H1 (cell line): ENCODE measurements at regions not wholly inside any gene's neighbourhood (a gene's known extent, or its start where the extent isn't known, plus 50 kb on each side); places are given as distances from the start of the nearest gene placed in this dataset.
"Not testable (repeated sequence)": the region's sequence is repeated elsewhere in the genome, so short reads cannot be mapped to it uniquely, and the experiment has no call there.

Experiments
- CTCF ChIA-PET: fragments of 300-600 bp; sonication (Branson Sonifier 250); formaldehyde crosslinking; loops from one replicate; lab custom pipeline; 2021; ENCODE audit not compliant: partially characterized antibody; lab: Charles Lee
- POLR2A ChIA-PET: fragments of 300-600 bp; sonication (Branson Sonifier 250); formaldehyde crosslinking; loops from one replicate; lab custom pipeline; 2021; ENCODE audit warnings: inconsistent platforms; ENCODE audit not compliant: partially characterized antibody; lab: Charles Lee
- DNase-seq, 2 experiments: peaks; one replicate each; pipeline versions ENCODE4 v3.0.0 to v3.0.0-alpha.2; 2010 to 2022; ENCODE audit warnings: low spot score in 2 of 2, low read depth in 1 of 2, mixed read lengths in 1 of 2
- FAIRE-seq: peaks from 2 replicates; lab custom pipeline; 2011; peaks lifted over from hg19 to GRCh38; lab: Jason Lieb, UNC
- H2AFZ ChIP-seq: 2 replicates; pipeline ENCODE4 v1.8.1; 2012; ENCODE audit warnings: low read length, inconsistent platforms
- H2AK5ac ChIP-seq: 2 replicates; pipeline ENCODE4 v1.6.1; 2013; ENCODE audit warnings: low read depth, low read length
- H2BK120ac ChIP-seq: replicated peaks from 2 replicates; pipeline ENCODE3; 2013; ENCODE audit warnings: low read depth, low read length, inconsistent platforms
- H2BK12ac ChIP-seq: 2 replicates; pipeline ENCODE4 v1.6.1; 2013; ENCODE audit warnings: low read depth, low read length
- H2BK15ac ChIP-seq: 2 replicates; pipeline ENCODE4 v1.6.1; 2013; ENCODE audit warnings: low read length
- H2BK20ac ChIP-seq: 2 replicates; pipeline ENCODE4 v1.6.1; 2013; ENCODE audit warnings: low read length
- H2BK5ac ChIP-seq: 2 replicates; pipeline ENCODE4 v1.6.1; 2013; ENCODE audit warnings: low read depth, low read length
- H3K14ac ChIP-seq: 2 replicates; pipeline ENCODE4 v1.6.1; 2013; ENCODE audit warnings: inconsistent platforms; ENCODE audit not compliant: insufficient read length
- H3K18ac ChIP-seq: 2 replicates; pipeline ENCODE4 v1.6.1; 2013; ENCODE audit warnings: low read length; ENCODE audit errors: extremely low read depth
- H3K23ac ChIP-seq: 2 replicates; pipeline ENCODE4 v1.6.1; 2013; ENCODE audit warnings: inconsistent platforms; ENCODE audit not compliant: insufficient read length
- H3K23me2 ChIP-seq: 2 replicates; pipeline ENCODE4 v1.6.1; 2013; ENCODE audit warnings: low read depth, low read length
- H3K27ac ChIP-seq: 2 replicates; pipeline ENCODE4 v1.6.1; 2011; ENCODE audit warnings: low read depth, low read length, inconsistent platforms
- H3K27me3 ChIP-seq, 4 experiments: replicated peaks in 1 of 4; 1 replicate in 1 of 4; 2 replicates in 3 of 4; pipeline versions ENCODE4 v1.6.1 to v1.8.1; 2011 to 2013; ENCODE audit warnings: low read length in 3 of 4, mild to moderate bottlenecking in 3 of 4, inconsistent platforms in 2 of 4, mixed read lengths in 2 of 4, moderate library complexity in 1 of 4; ENCODE audit not compliant: control insufficient read depth in 3 of 4, insufficient read depth in 3 of 4; ENCODE audit errors: extremely low read depth in 1 of 4
- H3K36me3 ChIP-seq, 4 experiments: 2 replicates each; pipeline versions ENCODE4 v1.6.1 to v1.8.1; 2011 to 2013; ENCODE audit warnings: mild to moderate bottlenecking in 4 of 4, low read length in 3 of 4, moderate library complexity in 2 of 4, control low read depth in 1 of 4, inconsistent platforms in 1 of 4; ENCODE audit not compliant: insufficient read depth in 4 of 4, control insufficient read depth in 2 of 4
- H3K4ac ChIP-seq: replicated peaks from 2 replicates; pipeline ENCODE3; 2013; ENCODE audit warnings: low read length, low read depth, mixed read lengths, inconsistent platforms; ENCODE audit not compliant: insufficient read length
- H3K4me1 ChIP-seq, 4 experiments: replicated peaks in 1 of 4; 1 replicate in 1 of 4; 2 replicates in 3 of 4; pipeline versions ENCODE4 v1.6.1 to v1.8.1; 2011 to 2013; ENCODE audit warnings: low read length in 3 of 4, inconsistent platforms in 2 of 4, mixed read lengths in 1 of 4; ENCODE audit not compliant: insufficient read depth in 4 of 4, control insufficient read depth in 3 of 4
- H3K4me2 ChIP-seq, 2 experiments: 2 replicates each; pipeline versions ENCODE4 v1.6.1 to v1.8.1; 2011 to 2013; ENCODE audit warnings: low read depth in 2 of 2, low read length in 2 of 2, control low read depth in 1 of 2, inconsistent platforms in 1 of 2, mild to moderate bottlenecking in 1 of 2; ENCODE audit not compliant: insufficient read depth in 1 of 2
- H3K4me3 ChIP-seq, 4 experiments: fragments of 200-600, 300-600 bp in 1 of 4; sonication (generic), shearing (Covaris generic), sonication (Bioruptor Twin) in 1 of 4; 2 replicates each; pipeline versions ENCODE4 v1.5.1 to v1.8.1; 2011 to 2016; ENCODE audit warnings: low read length in 4 of 4, low read depth in 3 of 4, control low read depth in 2 of 4, inconsistent platforms in 2 of 4, mild to moderate bottlenecking in 2 of 4, mixed read lengths in 1 of 4, moderate library complexity in 1 of 4; ENCODE audit not compliant: insufficient read depth in 2 of 4; ENCODE audit errors: extremely low read depth in 1 of 4
- H3K56ac ChIP-seq: replicated peaks from 2 replicates; pipeline ENCODE3; 2013; ENCODE audit warnings: low read depth, mild to moderate bottlenecking, mixed read lengths, low read length, inconsistent platforms; ENCODE audit not compliant: insufficient read length
- H3K79me1 ChIP-seq: 2 replicates; pipeline ENCODE4 v1.6.1; 2013; ENCODE audit warnings: low read depth, low read length, control low read depth
- H3K79me2 ChIP-seq, 2 experiments: 2 replicates each; pipeline versions ENCODE4 v1.6.1 to v1.8.1; 2012 to 2013; ENCODE audit warnings: low read length in 2 of 2, mild to moderate bottlenecking in 2 of 2, inconsistent platforms in 1 of 2; ENCODE audit not compliant: insufficient read depth in 2 of 2, control insufficient read depth in 1 of 2
- H3K9ac ChIP-seq, 4 experiments: replicated peaks in 1 of 4; 1 replicate in 1 of 4; 2 replicates in 3 of 4; pipeline versions ENCODE4 v1.6.1 to v1.8.1; 2011 to 2013; ENCODE audit warnings: low read depth in 3 of 4, low read length in 3 of 4, control low read depth in 2 of 4, mild to moderate bottlenecking in 2 of 4, moderate library complexity in 2 of 4, inconsistent platforms in 1 of 4; ENCODE audit errors: extremely low read depth in 1 of 4
- H3K9me3 ChIP-seq, 2 experiments: 2 replicates each; pipeline versions ENCODE4 v1.6.1 to v1.8.1; 2012 to 2013; ENCODE audit warnings: mild to moderate bottlenecking in 2 of 2, moderate library complexity in 2 of 2, control low read depth in 1 of 2, inconsistent platforms in 1 of 2, low read depth in 1 of 2, low read length in 1 of 2, mixed read lengths in 1 of 2; ENCODE audit not compliant: insufficient read depth in 2 of 2
- H4K20me1 ChIP-seq, 2 experiments: replicated peaks in 1 of 2; 2 replicates each; pipeline versions ENCODE3 to v1.8.1; 2011 to 2013; ENCODE audit warnings: inconsistent platforms in 2 of 2, low read length in 2 of 2, mild to moderate bottlenecking in 1 of 2; ENCODE audit not compliant: insufficient read depth in 2 of 2, control insufficient read depth in 1 of 2
- H4K5ac ChIP-seq: 2 replicates; pipeline ENCODE4 v1.6.1; 2013; ENCODE audit warnings: low read length, low read depth, mixed read lengths, inconsistent platforms; ENCODE audit not compliant: insufficient read length
- H4K8ac ChIP-seq: 2 replicates; pipeline ENCODE4 v1.8.0; 2013; ENCODE audit warnings: mild to moderate bottlenecking, moderate library complexity, low read length, inconsistent platforms; ENCODE audit not compliant: insufficient read depth; ENCODE audit errors: extremely low read depth
- H4K91ac ChIP-seq: replicated peaks from 2 replicates; pipeline ENCODE3; 2013; ENCODE audit warnings: low read length, mixed read lengths, inconsistent platforms; ENCODE audit not compliant: insufficient read length
- WGBS, 2 experiments: shearing (Covaris generic) in 1 of 2; methylation state at CpG; one replicate each; pipeline versions ENCODE4 v1.1.6 to v1.1.7; 2013 to 2015; ENCODE audit warnings: low lambda C conversion rate in 2 of 2, mixed read lengths in 2 of 2, inconsistent platforms in 1 of 2, low coverage in 1 of 2, missing lambda C conversion rate in 1 of 2; ENCODE audit not compliant: insufficient replicate concordance in 2 of 2, insufficient coverage in 1 of 2, insufficient read length in 1 of 2; ENCODE audit errors: extremely low coverage in 1 of 2, missing lambda C conversion rate in 1 of 2; 5-methylcytosine and 5-hydroxymethylcytosine counted together

DNA sequence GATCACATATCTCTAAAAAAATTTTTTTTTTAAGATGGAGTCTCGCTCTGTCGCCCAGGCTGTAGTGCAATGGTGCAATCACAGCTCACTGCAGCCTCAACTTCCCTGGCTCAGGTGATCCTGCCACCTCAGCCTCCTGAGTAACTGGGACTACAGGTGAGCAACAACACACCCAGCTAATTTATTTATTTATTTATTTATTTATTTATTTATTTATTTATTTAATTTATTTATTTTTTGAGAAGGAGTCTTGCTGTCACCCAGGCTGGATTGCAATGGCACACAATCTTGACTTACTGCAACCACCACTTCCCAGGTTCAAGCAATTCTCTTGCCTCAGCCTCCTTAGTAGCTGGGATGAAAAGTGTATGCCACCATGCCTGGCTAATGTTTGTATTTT lies 507.9 kb downstream of the KCNJ18 start:
- H3K23me2 ChIP-seq, CTCF ChIA-PET: not testable (repeated sequence)

More for the DNA sequence above, 507.9 kb downstream of the KCNJ18 start:
- H3K27me3 ChIP-seq, H4K8ac ChIP-seq, H3K4me2 ChIP-seq, H3K4me1 ChIP-seq, H4K91ac ChIP-seq, H2BK120ac ChIP-seq, H2AK5ac ChIP-seq, H3K18ac ChIP-seq, H2BK20ac ChIP-seq, H2BK5ac ChIP-seq, H3K56ac ChIP-seq, H3K36me3 ChIP-seq, H3K79me1 ChIP-seq, H3K79me2 ChIP-seq, POLR2A ChIA-PET, H4K20me1 ChIP-seq, DNase-seq, H3K9ac ChIP-seq, H2BK12ac ChIP-seq, H3K27ac ChIP-seq, H3K14ac ChIP-seq, FAIRE-seq, H3K4ac ChIP-seq, H2AFZ ChIP-seq, H4K5ac ChIP-seq, H2BK15ac ChIP-seq, H3K23ac ChIP-seq, H3K4me3 ChIP-seq: not testable (repeated sequence)
- WGBS, 2 experiments: 86% methylated on average over 2 of the region's 2 CpGs; no CpG with 5 or more reads in 1 of the 2 experiments
- peaks cover 5 to 51% of the 10 kb centered on the region in 2 experiments; a peak in 2 of 4 replicates for H3K9me3 ChIP-seq
